HepG2 (cell line): ENCODE measurements at regions not wholly inside any gene's neighbourhood (a gene's known extent, or its start where the extent isn't known, plus 50 kb on each side); places are given as distances from the start of the nearest gene placed in this dataset.

Source experiments
- ATAC-seq: fragments of 200-7000 bp; cut with Tn5 transposase; 3 replicates; pipeline ENCODE4 v1.9.1; 2020; ENCODE audit warnings: mild to moderate bottlenecking, moderate library complexity
- BruUV-seq: library from RNA; stranded (reverse); fragments of 400-500 nt; replicated peaks from 2 replicates; lab custom pipeline; 2021; lab: Mats Ljungman, UMichigan
- CTCF ChIA-PET: fragments of 300-600 bp; formaldehyde crosslinking; extraction: SDS; loops from one replicate; lab custom pipeline; 2021; ENCODE audit warnings: low total read pairs, inconsistent platforms, low intra/inter-chr PET ratio; lab: Yijun Ruan, JAX
- POLR2A ChIA-PET: fragments of 350-600 bp; sonication (Branson Sonifier 250); formaldehyde crosslinking; loops from one replicate; lab custom pipeline; 2020; ENCODE audit warnings: antibody characterized with exemption, inconsistent platforms; lab: Yijun Ruan, JAX
- DNase-seq: peaks from one replicate; pipeline ENCODE4 v3.0.0-alpha.2; 2015; ENCODE audit warnings: low spot score
- FAIRE-seq: peaks from 3 replicates; lab custom pipeline; 2011; peaks lifted over from hg19 to GRCh38; lab: Jason Lieb, UNC
- H2AFZ ChIP-seq: one replicate; pipeline ENCODE4 v1.6.1; 2011; ENCODE audit warnings: low read length, inconsistent platforms
- H3K27ac ChIP-seq: fragments of 300-600 bp; 3 replicates; pipeline ENCODE4 v1.8.0; 2011; ENCODE audit warnings: mixed run types, mild to moderate bottlenecking, mixed read lengths, low read length, inconsistent platforms; ENCODE audit not compliant: insufficient read depth; ENCODE audit errors: extremely low read length
- H3K27me3 ChIP-seq, 2 experiments: fragments of 200-600 bp in 1 of 2; 2 replicates in 1 of 2; 3 replicates in 1 of 2; pipeline versions ENCODE4 v1.6.0 to v1.8.0; 2011; ENCODE audit warnings: low read length in 2 of 2, mild to moderate bottlenecking in 2 of 2, moderate library complexity in 2 of 2, inconsistent platforms in 1 of 2; ENCODE audit not compliant: insufficient read depth in 2 of 2, control insufficient read depth in 1 of 2
- H3K36me3 ChIP-seq, 2 experiments: fragments of 200-600 bp in 1 of 2; replicated peaks in 1 of 2; 2 replicates in 1 of 2; 3 replicates in 1 of 2; pipeline versions ENCODE4 v1.5.1 to v1.8.0; 2011; ENCODE audit warnings: low read length in 2 of 2, inconsistent platforms in 1 of 2; ENCODE audit not compliant: insufficient read depth in 2 of 2, control insufficient read depth in 1 of 2
- H3K4me1 ChIP-seq: 2 replicates; pipeline ENCODE4 v1.5.1; 2012; ENCODE audit warnings: low read length, inconsistent platforms; ENCODE audit not compliant: insufficient read depth
- H3K4me2 ChIP-seq: 2 replicates; pipeline ENCODE4 v1.6.0; 2011; ENCODE audit warnings: low read depth, low read length, inconsistent platforms
- H3K4me3 ChIP-seq, 3 experiments: fragments of 200-600 bp in 1 of 3; sonication (generic), shearing (Covaris generic) in 1 of 3; replicated peaks in 1 of 3; 2 replicates each; pipeline ENCODE4 v1.5.1; 2011 to 2016; ENCODE audit warnings: low read length in 3 of 3, inconsistent platforms in 2 of 3, low read depth in 2 of 3, mild to moderate bottlenecking in 2 of 3, control low read depth in 1 of 3, mixed read lengths in 1 of 3; ENCODE audit not compliant: insufficient read depth in 1 of 3
- H3K79me2 ChIP-seq: one replicate; pipeline ENCODE4 v1.6.1; 2011; ENCODE audit warnings: low read length, inconsistent platforms; ENCODE audit not compliant: insufficient read depth
- H3K9ac ChIP-seq: 2 replicates; pipeline ENCODE4 v1.6.0; 2011; ENCODE audit warnings: mild to moderate bottlenecking, low read depth, low read length, inconsistent platforms; ENCODE audit not compliant: insufficient read depth
- H3K9me3 ChIP-seq: 2 replicates; pipeline ENCODE4 v1.5.1; 2012; ENCODE audit warnings: mild to moderate bottlenecking, low read length
- H4K20me1 ChIP-seq: 2 replicates; pipeline ENCODE4 v1.6.0; 2011; ENCODE audit warnings: inconsistent platforms, mild to moderate bottlenecking, low read length, moderate library complexity; ENCODE audit not compliant: insufficient read depth
- ATF7-NPFF ChIP-seq: sonication (generic); formaldehyde crosslinking; IDR thresholded peaks from 2 replicates; pipeline ENCODE4 v1.8.1; 2023; ENCODE audit warnings: mild to moderate bottlenecking, low read depth, missing genetic modification reagents, moderate library complexity
- ELF3 ChIP-seq: IDR thresholded peaks from 2 replicates; pipeline ENCODE4 v1.6.1; 2016; ENCODE audit warnings: missing genetic modification reagents, missing compliant biosample characterization
- NAIF1 ChIP-seq: sonication (generic); formaldehyde crosslinking; IDR thresholded peaks from 2 replicates; pipeline ENCODE4 v1.5.0; 2020; ENCODE audit warnings: mild to moderate bottlenecking, missing genetic modification reagents, borderline replicate concordance
- PAXIP1 ChIP-seq: sonication (generic); formaldehyde crosslinking; conservative IDR thresholded peaks from 2 replicates; pipeline ENCODE4 v1.4.0; 2020; ENCODE audit warnings: mild to moderate bottlenecking, missing genetic modification reagents, moderate library complexity
- SNAPC4 ChIP-seq: sonication (generic); formaldehyde crosslinking; IDR thresholded peaks from 2 replicates; pipeline ENCODE4 v1.4.0; 2020; ENCODE audit warnings: mild to moderate bottlenecking, missing genetic modification reagents
- ZEB1 ChIP-seq: IDR thresholded peaks from 2 replicates; pipeline ENCODE4 v1.6.1; 2012; ENCODE audit warnings: mild to moderate bottlenecking, low read depth, inconsistent platforms; ENCODE audit not compliant: insufficient replicate concordance
- ZFX ChIP-seq: sonication (generic); formaldehyde crosslinking; IDR thresholded peaks from 2 replicates; pipeline ENCODE4 v1.4.0; 2020; ENCODE audit warnings: mild to moderate bottlenecking, low read depth, missing genetic modification reagents, moderate library complexity
- ZMYM3 ChIP-seq: sonication (generic); formaldehyde crosslinking; IDR thresholded peaks from 2 replicates; pipeline ENCODE4 v1.5.1; 2020; ENCODE audit warnings: mild to moderate bottlenecking, missing genetic modification reagents
- ZNF264 ChIP-seq: sonication (generic); formaldehyde crosslinking; IDR thresholded peaks from 2 replicates; pipeline ENCODE4 v1.4.0; 2020; ENCODE audit warnings: missing genetic modification reagents
- WGBS: methylation state at CpG from one replicate; pipeline ENCODE4 v1.1.6; 2017; ENCODE audit warnings: low lambda C conversion rate; 5-methylcytosine and 5-hydroxymethylcytosine counted together
- in situ Hi-C: cut with HindIII; loops from 2 replicates; pipeline ENCODE4 v1.10.0; 2017; ENCODE audit warnings: low pct_unique_long_range_greater_than_20kb; ENCODE audit not compliant: extremely low pct_ligation_motif_present
- intact Hi-C: fragments of 100-400 bp; cut with micrococcal nuclease; formaldehyde crosslinking; loops from one replicate; pipeline ENCODE4 v1.10.0; 2022; ENCODE audit not compliant: unreplicated experiment

- H3K36me3 ChIP-seq = no peaks in the 10 kb centered on the region
- FAIRE-seq = no peak
- intact Hi-C loops (loop anchor here (5.0 kb wide), 1 partner anchor 1358 kb away; no protein-coding TSS in a partner anchor), in situ Hi-C loops (no loop called here)
- H3K27me3 ChIP-seq = no peaks in the 10 kb centered on the region; a peak in 1 of 5 replicates
- ChIA-PET CTCF (no interaction called here), POLR2A (no interaction called here)
- H2AFZ ChIP-seq = no peak overlapping the region
- H3K4me1 ChIP-seq = no peaks in the 10 kb centered on the region
- 25% methylated on average over 2 of the region's 2 CpGs for WGBS
- BruUV-seq = no TSS peak
- H3K4me2 ChIP-seq = no peak overlapping the region
- DNase-seq = no peak
- no peaks in the 10 kb centered on the region for H3K79me2 ChIP-seq
- H3K27ac ChIP-seq = no peak overlapping the region
- H3K9me3 ChIP-seq = peaks cover 55% of the 10 kb centered on the region
- H3K9ac ChIP-seq = no peak overlapping the region
- ATAC-seq = no peak
- TF ChIP-seq NAIF1 (no peak), ZMYM3 (CRISPR knock-in tag) (no peak), ZFX (no peak), ZEB1 (no peak), SNAPC4 (no peak), ATF7-NPFF (no peak), PAXIP1 (CRISPR knock-in tag) (no peak), ELF3 (CRISPR knock-in tag) (no peak), ZNF264 (CRISPR knock-in tag) (no peak)
- TF ChIP-seq, all 625 proteins: peak for 0
- Histone ChIP-seq H4K20me1 (no peaks in the 10 kb centered on the region), H3K4me3 (no peak overlapping the region)
Measured at GRCh38 chr20:60199866-60200265, 241.6 kb downstream of the CDH26 start.
